OCI-M2 (cell line): ENCODE measurements at regions not wholly inside any gene's neighbourhood (a gene's known extent, or its start where the extent isn't known, plus 50 kb on each side); places are given as distances from the start of the nearest gene placed in this dataset.
"Not testable (repeated sequence)": the region's sequence is repeated elsewhere in the genome, so short reads cannot be mapped to it uniquely, and the experiment has no call there.

ENCODE experiments used
- DNase-seq: peaks from one replicate; lab custom pipeline; 2025; ENCODE audit not compliant: unreplicated experiment; lab: John Stamatoyannopoulos, UW

- DNase-seq = no peak
These were observed 108.7 kb upstream of the NCOR2 start for GRCh38 chr12:124675881-124676713.

- no peak for DNase-seq
These were observed 107.5 kb upstream of the NCOR2 start for GRCh38 chr12:124674937-124675336.

GRCh38 chr12:124673801-124674617 lies 106.6 kb upstream of the NCOR2 start:
- no peak for DNase-seq

GRCh38 chr12:124669271-124669721 lies 101.9 kb upstream of the NCOR2 start:
- not testable (repeated sequence) for DNase-seq

GRCh38 chr12:124668602-124669001 lies 101.2 kb upstream of the NCOR2 start:
- no peak for DNase-seq

- DNase-seq = no peak
These were observed 100.3 kb upstream of the NCOR2 start for GRCh38 chr12:124667506-124668326.

GRCh38 chr12:124666722-124667259 lies 99.4 kb upstream of the NCOR2 start:
- DNase-seq = no peak

GRCh38 chr12:124665511-124665910 lies 98.1 kb upstream of the NCOR2 start:
- DNase-seq = no peak

- DNase-seq = no peak
These were observed 97.1 kb upstream of the NCOR2 start for GRCh38 chr12:124664395-124665111.

GRCh38 chr12:124663771-124664366 lies 96.5 kb upstream of the NCOR2 start:
- DNase-seq = no peak

- DNase-seq = no peak
These were observed 95.8 kb upstream of the NCOR2 start for GRCh38 chr12:124663206-124663605.

- DNase-seq = no peak
These were observed 93.9 kb upstream of the NCOR2 start for GRCh38 chr12:124661341-124661740.

GRCh38 chr12:124660851-124661250 lies 93.4 kb upstream of the NCOR2 start:
- no peak for DNase-seq

- DNase-seq = no peak
These were observed 91.5 kb upstream of the NCOR2 start for GRCh38 chr12:124658806-124659402.

GRCh38 chr12:124658302-124658701 lies 90.9 kb upstream of the NCOR2 start:
- no peak for DNase-seq

- DNase-seq = no peak
These were observed 89.6 kb upstream of the NCOR2 start for GRCh38 chr12:124656947-124657434.

- DNase-seq = no peak
These were observed 88.5 kb upstream of the NCOR2 start for GRCh38 chr12:124655698-124656516.

- DNase-seq = no peak
These were observed 87.8 kb upstream of the NCOR2 start for GRCh38 chr12:124655048-124655697.
